SK-N-MC (cell line): ENCODE measurements at regions not wholly inside any gene's neighbourhood (a gene's known extent, or its start where the extent isn't known, plus 50 kb on each side); places are given as distances from the start of the nearest gene placed in this dataset.

ENCODE experiments used
- EZH2 ChIP-seq: fragments of 200-600 bp; sonication (generic); IDR thresholded peaks from one replicate; pipeline ENCODE4 v1.6.1; 2017; ENCODE audit warnings: antibody characterized with exemption
- FOXP2 ChIP-seq: optimal IDR thresholded peaks from 2 replicates; pipeline ENCODE3; 2011; ENCODE audit warnings: mild to moderate bottlenecking, moderate library complexity; ENCODE audit not compliant: insufficient read depth; ENCODE audit errors: extremely low read length, control extremely low read depth
- POLR2AphosphoS5 ChIP-seq: IDR thresholded peaks from 2 replicates; pipeline ENCODE4 v1.6.1; 2012; ENCODE audit warnings: mild to moderate bottlenecking, low read depth, low read length, borderline replicate concordance

DNA sequence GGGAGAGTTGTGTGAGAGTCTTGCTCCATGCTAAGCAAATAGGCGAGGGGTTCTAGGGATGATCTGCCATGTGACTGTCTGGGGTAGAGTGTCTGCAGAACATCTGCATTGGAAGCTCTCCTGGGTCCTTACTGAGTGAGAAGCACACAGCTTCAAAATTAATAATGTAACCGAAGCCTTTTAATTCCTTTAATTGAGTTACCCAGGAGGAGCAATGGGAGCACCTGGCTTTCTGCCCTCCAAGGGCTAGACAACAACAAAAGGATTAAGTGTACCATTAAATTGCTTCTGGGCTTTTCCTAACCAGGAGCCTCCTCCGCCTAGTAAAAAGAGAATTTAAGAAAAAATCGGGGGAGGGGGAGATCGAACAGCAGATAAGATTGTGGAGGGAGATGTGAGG, 102.0 kb upstream of the TBX20 start:
- TF ChIP-seq EZH2 (no peak), POLR2AphosphoS5 (no peak), FOXP2 (no peak)
